ENCODE measurements at regions not wholly inside any gene's neighbourhood (a gene's known extent, or its start where the extent isn't known, plus 50 kb on each side); places are given as distances from the start of the nearest gene placed in this dataset.
A peak's percentile ranks its signal among the peaks of the same experiment; 100 is the strongest.

DNA sequence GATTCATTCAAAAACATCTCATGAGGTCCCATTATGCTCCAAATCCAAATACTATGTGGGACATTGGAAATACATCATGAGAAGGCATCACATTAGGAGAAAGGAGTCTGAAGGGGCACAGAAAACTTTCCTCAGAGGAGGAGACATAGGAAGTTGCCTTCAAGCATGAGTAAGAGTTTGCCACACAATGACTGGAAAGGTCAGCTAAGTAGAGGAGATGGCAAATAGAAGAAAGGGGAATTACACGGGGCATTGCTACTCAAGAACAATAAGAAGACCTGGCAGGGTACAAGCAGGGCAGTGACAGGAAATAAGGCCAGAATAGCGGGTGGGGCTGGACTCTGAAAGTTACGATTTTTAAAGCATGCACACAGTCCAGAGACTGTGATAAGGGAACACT, 231.6 kb downstream of the SPRY2 start:
- Histone ChIP-seq H3K79me1 (ENCODE audit: low read depth, low read length) (no peaks in the 10 kb centered on the region), H3K4me1 (ENCODE audit: control insufficient read depth in 2 of 2, insufficient read depth in 1 of 2, low read depth in 1 of 2, low read length in 2 of 2) (no peaks in the 10 kb centered on the region), H3K4me3 (ENCODE audit: low read length in 2 of 2) (no peak overlapping the region), H2BK15ac (ENCODE audit: low read length) (no peak overlapping the region), H3K18ac (ENCODE audit: low read length) (no peak overlapping the region), H4K8ac (ENCODE audit: low read depth, low read length) (no peak overlapping the region), H3K23ac (ENCODE audit: low read depth, low read length, poor library complexity) (no peak overlapping the region), H2BK5ac (ENCODE audit: low read length) (no peak overlapping the region), H3K9me3 (replicated peaks in 1 of 2; ENCODE audit: control insufficient read depth in 2 of 2, insufficient read depth in 1 of 2, low read depth in 1 of 2, low read length in 2 of 2) (peaks cover 0 to 4% of the 10 kb centered on the region in 2 donors), H2AK5ac (ENCODE audit: low read depth, low read length) (no peak overlapping the region), H3K14ac (ENCODE audit: low read length) (no peak overlapping the region), H3K27ac (replicated peaks; ENCODE audit: low read length) (no peak overlapping the region), H3K9ac (ENCODE audit: low read depth, low read length, poor library complexity) (no peak overlapping the region), H2BK12ac (ENCODE audit: low read length) (no peak overlapping the region), H3K4me2 (ENCODE audit: insufficient read depth, low read length, poor library complexity, severe bottlenecking) (no peak overlapping the region), H3K4ac (ENCODE audit: low read length) (no peak overlapping the region), H3K27me3 (ENCODE audit: control insufficient read depth in 3 of 3, insufficient read depth in 3 of 3, low read depth in 1 of 3, low read length in 3 of 3) (no peaks in the 10 kb centered on the region), H4K91ac (ENCODE audit: low read depth, low read length, poor library complexity) (no peak overlapping the region), H2AFZ (ENCODE audit: low read length) (peak overlapping the region; percentile 67), H3K36me3 (replicated peaks in 1 of 2; ENCODE audit: control insufficient read depth in 2 of 2, insufficient read depth in 2 of 2, low read length in 2 of 2) (no peaks in the 10 kb centered on the region), H2BK120ac (ENCODE audit: low read depth, low read length) (no peak overlapping the region)
- whole genome bisulfite sequencing, 2 donors (ENCODE audit: extremely low coverage in 2 of 2, insufficient read length in 2 of 2, insufficient replicate concordance in 1 of 2): no CpG with 5 or more reads among the region's 3 CpGs
- no peak for DNase-seq (ENCODE audit: low spot score)

DNA sequence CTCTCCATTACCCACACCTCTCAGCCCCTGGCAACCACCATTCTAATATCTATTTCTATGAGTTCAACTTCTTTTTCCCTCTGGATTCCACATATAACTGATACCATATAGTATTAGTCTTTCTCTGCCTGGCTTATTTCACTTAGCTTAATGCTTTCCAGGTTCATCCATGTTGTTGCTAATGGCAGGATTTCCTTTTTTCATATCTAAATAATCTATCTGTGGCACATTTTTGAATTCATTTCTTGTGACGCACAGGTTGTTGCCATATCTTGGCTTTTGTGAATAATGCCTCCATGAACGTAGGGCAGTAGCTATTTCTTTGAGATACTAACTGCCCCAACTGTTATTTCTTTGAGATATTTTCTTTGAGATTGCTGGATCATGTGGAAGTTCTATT, 235.6 kb downstream of the SPRY2 start:
- Histone ChIP-seq H2AK5ac (ENCODE audit: low read depth, low read length) (no peak overlapping the region), H3K9me3 (replicated peaks in 1 of 2; ENCODE audit: control insufficient read depth in 2 of 2, insufficient read depth in 1 of 2, low read depth in 1 of 2, low read length in 2 of 2) (peaks cover 0 to 4% of the 10 kb centered on the region in 2 donors), H3K4me1 (ENCODE audit: control insufficient read depth in 2 of 2, insufficient read depth in 1 of 2, low read depth in 1 of 2, low read length in 2 of 2) (no peaks in the 10 kb centered on the region), H3K23ac (ENCODE audit: low read depth, low read length, poor library complexity) (no peak overlapping the region), H3K79me1 (ENCODE audit: low read depth, low read length) (no peaks in the 10 kb centered on the region), H2BK12ac (ENCODE audit: low read length) (no peak overlapping the region), H3K9ac (ENCODE audit: low read depth, low read length, poor library complexity) (no peak overlapping the region), H2BK15ac (ENCODE audit: low read length) (no peak overlapping the region), H3K27ac (replicated peaks; ENCODE audit: low read length) (no peak overlapping the region), H3K4ac (ENCODE audit: low read length) (no peak overlapping the region), H4K8ac (ENCODE audit: low read depth, low read length) (no peak overlapping the region), H3K4me3 (ENCODE audit: low read length in 2 of 2) (no peak overlapping the region), H2BK5ac (ENCODE audit: low read length) (no peak overlapping the region), H4K91ac (ENCODE audit: low read depth, low read length, poor library complexity) (no peak overlapping the region), H2BK120ac (ENCODE audit: low read depth, low read length) (no peak overlapping the region), H3K18ac (ENCODE audit: low read length) (no peak overlapping the region), H3K14ac (ENCODE audit: low read length) (no peak overlapping the region), H2AFZ (ENCODE audit: low read length) (no peak overlapping the region), H3K4me2 (ENCODE audit: insufficient read depth, low read length, poor library complexity, severe bottlenecking) (no peak overlapping the region), H3K27me3 (ENCODE audit: control insufficient read depth in 3 of 3, insufficient read depth in 3 of 3, low read depth in 1 of 3, low read length in 3 of 3) (no peaks in the 10 kb centered on the region), H3K36me3 (replicated peaks in 1 of 2; ENCODE audit: control insufficient read depth in 2 of 2, insufficient read depth in 2 of 2, low read length in 2 of 2) (no peaks in the 10 kb centered on the region)
- DNase-seq (ENCODE audit: low spot score): no peak
- WGBS, 2 donors (ENCODE audit: extremely low coverage in 2 of 2, insufficient read length in 2 of 2, insufficient replicate concordance in 1 of 2): no CpG with 5 or more reads among the region's 2 CpGs

DNA sequence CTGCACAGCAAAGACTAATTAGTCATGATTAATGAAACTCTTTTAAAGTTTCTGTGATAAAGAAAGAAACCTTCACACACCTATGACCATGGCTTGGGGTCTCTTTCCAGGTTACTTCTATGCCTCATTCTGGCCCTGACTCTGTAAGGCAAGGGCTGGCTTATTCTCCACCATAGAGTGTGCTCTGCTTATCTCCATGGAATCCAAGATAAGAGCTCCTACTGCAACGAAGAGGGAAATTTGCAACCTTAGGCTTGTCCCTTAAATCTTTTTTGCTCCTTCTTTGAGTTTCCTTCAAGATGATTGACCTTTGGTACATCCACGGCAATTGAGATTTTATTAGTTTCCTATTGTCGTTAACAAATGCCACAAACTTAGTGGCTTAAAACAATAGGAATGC, 239.9 kb downstream of the SPRY2 start:
- H3K79me1 ChIP-seq (ENCODE audit: low read depth, low read length): no peaks in the 10 kb centered on the region
- H2AK5ac ChIP-seq (ENCODE audit: low read depth, low read length): no peak overlapping the region
- no peak overlapping the region for H2BK15ac ChIP-seq (ENCODE audit: low read length)
- H3K18ac ChIP-seq (ENCODE audit: low read length): no peak overlapping the region
- no peak overlapping the region for H2AFZ ChIP-seq (ENCODE audit: low read length)
- no peaks in the 10 kb centered on the region for H3K4me1 ChIP-seq (ENCODE audit: control insufficient read depth in 2 of 2, insufficient read depth in 1 of 2, low read depth in 1 of 2, low read length in 2 of 2)
- no peak overlapping the region for H3K4me3 ChIP-seq (ENCODE audit: low read length in 2 of 2)
- H3K36me3 ChIP-seq (replicated peaks in 1 of 2; ENCODE audit: control insufficient read depth in 2 of 2, insufficient read depth in 2 of 2, low read length in 2 of 2): no peaks in the 10 kb centered on the region
- DNase-seq (ENCODE audit: low spot score): no peak
- H3K4me2 ChIP-seq (ENCODE audit: insufficient read depth, low read length, poor library complexity, severe bottlenecking): no peak overlapping the region
- H3K27ac ChIP-seq (replicated peaks; ENCODE audit: low read length): no peak overlapping the region
- no peak overlapping the region for H2BK120ac ChIP-seq (ENCODE audit: low read depth, low read length)
- no peaks in the 10 kb centered on the region for H3K27me3 ChIP-seq (ENCODE audit: control insufficient read depth in 3 of 3, insufficient read depth in 3 of 3, low read depth in 1 of 3, low read length in 3 of 3)
- no peak overlapping the region for H3K9ac ChIP-seq (ENCODE audit: low read depth, low read length, poor library complexity)
- H3K23ac ChIP-seq (ENCODE audit: low read depth, low read length, poor library complexity): no peak overlapping the region
- H3K4ac ChIP-seq (ENCODE audit: low read length): no peak overlapping the region
- H2BK12ac ChIP-seq (ENCODE audit: low read length): no peak overlapping the region
- no peak overlapping the region for H2BK5ac ChIP-seq (ENCODE audit: low read length)
- H4K8ac ChIP-seq (ENCODE audit: low read depth, low read length): no peak overlapping the region
- no peaks in the 10 kb centered on the region for H3K9me3 ChIP-seq (replicated peaks in 1 of 2; ENCODE audit: control insufficient read depth in 2 of 2, insufficient read depth in 1 of 2, low read depth in 1 of 2, low read length in 2 of 2)
- H3K14ac ChIP-seq (ENCODE audit: low read length): no peak overlapping the region
- no peak overlapping the region for H4K91ac ChIP-seq (ENCODE audit: low read depth, low read length, poor library complexity)
- WGBS, 2 donors (ENCODE audit: extremely low coverage in 2 of 2, insufficient read length in 2 of 2, insufficient replicate concordance in 1 of 2): no CpG with 5 or more reads among the region's 3 CpGs

DNA sequence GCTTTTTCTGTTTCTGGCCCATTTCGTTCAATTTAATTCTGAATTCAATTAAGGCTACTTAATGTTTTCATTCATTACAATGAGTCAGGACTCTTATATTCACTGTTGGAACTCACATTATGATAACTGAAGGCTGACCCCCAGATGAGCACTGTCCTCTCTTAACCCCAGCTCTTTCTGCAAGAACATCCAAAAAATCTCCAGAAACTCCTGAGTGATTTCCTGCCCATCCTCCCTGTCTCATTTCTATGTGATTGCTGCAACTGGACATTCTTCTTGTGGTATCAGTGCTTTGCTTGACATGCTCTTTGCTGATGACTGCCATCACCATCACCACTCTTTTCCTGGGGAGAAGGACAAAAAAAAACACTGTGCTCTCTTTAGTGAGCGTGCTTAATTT, 240.3 kb downstream of the SPRY2 start:
- Histone ChIP-seq H3K4ac (ENCODE audit: low read length) (no peak overlapping the region), H2AFZ (ENCODE audit: low read length) (no peak overlapping the region), H3K4me2 (ENCODE audit: insufficient read depth, low read length, poor library complexity, severe bottlenecking) (no peak overlapping the region), H3K27me3 (ENCODE audit: control insufficient read depth in 3 of 3, insufficient read depth in 3 of 3, low read depth in 1 of 3, low read length in 3 of 3) (no peaks in the 10 kb centered on the region), H3K23ac (ENCODE audit: low read depth, low read length, poor library complexity) (no peak overlapping the region), H4K8ac (ENCODE audit: low read depth, low read length) (no peak overlapping the region), H2AK5ac (ENCODE audit: low read depth, low read length) (no peak overlapping the region), H3K36me3 (replicated peaks in 1 of 2; ENCODE audit: control insufficient read depth in 2 of 2, insufficient read depth in 2 of 2, low read length in 2 of 2) (no peaks in the 10 kb centered on the region), H3K18ac (ENCODE audit: low read length) (no peak overlapping the region), H3K4me3 (ENCODE audit: low read length in 2 of 2) (no peak overlapping the region), H3K14ac (ENCODE audit: low read length) (no peak overlapping the region), H2BK120ac (ENCODE audit: low read depth, low read length) (no peak overlapping the region), H3K27ac (replicated peaks; ENCODE audit: low read length) (no peak overlapping the region), H3K9me3 (replicated peaks in 1 of 2; ENCODE audit: control insufficient read depth in 2 of 2, insufficient read depth in 1 of 2, low read depth in 1 of 2, low read length in 2 of 2) (no peaks in the 10 kb centered on the region), H4K91ac (ENCODE audit: low read depth, low read length, poor library complexity) (no peak overlapping the region), H3K9ac (ENCODE audit: low read depth, low read length, poor library complexity) (no peak overlapping the region), H2BK12ac (ENCODE audit: low read length) (no peak overlapping the region), H2BK15ac (ENCODE audit: low read length) (no peak overlapping the region), H2BK5ac (ENCODE audit: low read length) (no peak overlapping the region), H3K79me1 (ENCODE audit: low read depth, low read length) (no peaks in the 10 kb centered on the region), H3K4me1 (ENCODE audit: control insufficient read depth in 2 of 2, insufficient read depth in 1 of 2, low read depth in 1 of 2, low read length in 2 of 2) (no peaks in the 10 kb centered on the region)
- no CpG with 5 or more reads among the region's 2 CpGs for WGBS, 2 donors (ENCODE audit: extremely low coverage in 2 of 2, insufficient read length in 2 of 2, insufficient replicate concordance in 1 of 2)
- DNase-seq (ENCODE audit: low spot score): no peak

Data from neuronal stem cell (in vitro differentiated cells).